Lung (tissue), 11 donors: ENCODE measurements at regions not wholly inside any gene's neighbourhood (a gene's known extent, or its start where the extent isn't known, plus 50 kb on each side); places are given as distances from the start of the nearest gene placed in this dataset.

Source experiments
- ATAC-seq: fragments of 200-7000 bp; cut with Tn5 transposase; one replicate; pipeline ENCODE4 v1.9.1; 2020; ENCODE audit warnings: moderate number of reproducible peaks; ENCODE audit not compliant: insufficient read depth, low FRiP score
- DNase-seq, 3 donors: peaks; one replicate each; pipeline ENCODE4 v3.0.0-alpha.2; 2013 to 2017
- H3K27ac ChIP-seq, 2 donors: one replicate each; pipeline ENCODE4 v1.5.1; 2013; ENCODE audit warnings: mild to moderate bottlenecking in 2 of 2, moderate library complexity in 2 of 2, control low read depth in 1 of 2, inconsistent platforms in 1 of 2, low read depth in 1 of 2, low read length in 1 of 2
- H3K27me3 ChIP-seq, 3 donors: one replicate each; pipeline ENCODE4 v1.5.1; 2013; ENCODE audit warnings: low read length in 2 of 3; ENCODE audit not compliant: control insufficient read depth in 3 of 3, insufficient read depth in 3 of 3
- H3K36me3 ChIP-seq, 4 donors: one replicate each; pipeline ENCODE4 v1.5.1; 2013; ENCODE audit warnings: low read length in 4 of 4, mild to moderate bottlenecking in 1 of 4, moderate library complexity in 1 of 4; ENCODE audit not compliant: control insufficient read depth in 4 of 4, insufficient read depth in 4 of 4
- H3K4me1 ChIP-seq, 5 donors: one replicate each; pipeline ENCODE4 v1.5.1; 2013; ENCODE audit warnings: low read length in 5 of 5, mild to moderate bottlenecking in 2 of 5, moderate library complexity in 1 of 5; ENCODE audit not compliant: control insufficient read depth in 5 of 5, insufficient read depth in 5 of 5
- H3K4me3 ChIP-seq: one replicate; pipeline ENCODE4 v1.5.1; 2013; ENCODE audit warnings: mild to moderate bottlenecking, control low read depth, moderate library complexity
- H3K9ac ChIP-seq, 2 donors: one replicate each; pipeline ENCODE4 v1.5.1; 2013; ENCODE audit warnings: low read length in 2 of 2, control low read depth in 1 of 2; ENCODE audit not compliant: insufficient read depth in 1 of 2
- H3K9me3 ChIP-seq, 4 donors: one replicate each; pipeline ENCODE4 v1.5.1; 2013; ENCODE audit warnings: low read length in 3 of 4, mild to moderate bottlenecking in 1 of 4, moderate library complexity in 1 of 4; ENCODE audit not compliant: control insufficient read depth in 4 of 4, insufficient read depth in 3 of 4
- CTCF ChIP-seq: IDR thresholded peaks from 2 replicates; pipeline ENCODE4 v1.5.1; 2012; ENCODE audit warnings: mild to moderate bottlenecking; ENCODE audit errors: control extremely low read depth, extremely low read depth
- WGBS, 2 donors: extraction: QIAGEN DNeasy Blood & Tissue Kit; methylation state at CpG; one replicate each; pipeline ENCODE4 v1.1.7; 2013; 5-methylcytosine and 5-hydroxymethylcytosine counted together
- donor health status: control.
- donor health status: control.
- donor health status: Bipolar disorder and iron deficiency.
- donor health status: healthy.
- donor health status: DM: yes; HTN: yes; CAD: no.

GRCh38 chr6:113205553-113205952 lies 651.6 kb upstream of the MARCKS start:
- Histone ChIP-seq H3K9me3 (no peaks in the 10 kb centered on the region), H3K4me1 (no peaks in the 10 kb centered on the region), H3K27me3 (no peaks in the 10 kb centered on the region), H3K9ac (no peak overlapping the region), H3K27ac (no peak overlapping the region), H3K4me3 (no peak overlapping the region), H3K36me3 (no peaks in the 10 kb centered on the region)
- no peak for TF ChIP-seq CTCF
- no peak for DNase-seq
- no peak for ATAC-seq
- 61 to 65% methylated on average over 1 of the region's 1 CpG for WGBS, 2 donors

- Histone ChIP-seq H3K9ac (no peak overlapping the region), H3K4me3 (no peak overlapping the region), H3K27me3 (no peaks in the 10 kb centered on the region), H3K9me3 (no peaks in the 10 kb centered on the region), H3K4me1 (peaks cover 0 to 3% (median 0%) of the 10 kb centered on the region in 5 donors), H3K27ac (no peak overlapping the region), H3K36me3 (no peaks in the 10 kb centered on the region)
- DNase-seq, result no peak
- ATAC-seq, result no peak
- 94% methylated on average over 2 of the region's 2 CpGs for WGBS, 2 donors
- no peak for TF ChIP-seq CTCF
Observed at GRCh38 chr6:113208726-113209125, 648.4 kb upstream of the MARCKS start.

GRCh38 chr6:113209315-113209714 lies 647.8 kb upstream of the MARCKS start:
- TF ChIP-seq CTCF, result no peak
- no peaks in the 10 kb centered on the region for H3K9me3 ChIP-seq
- H3K27me3 ChIP-seq, result no peaks in the 10 kb centered on the region
- H3K27ac ChIP-seq, result no peak overlapping the region
- no peak for ATAC-seq
- H3K4me3 ChIP-seq, result no peak overlapping the region
- no peak overlapping the region for H3K9ac ChIP-seq
- no peak for DNase-seq
- H3K4me1 ChIP-seq, result peaks cover 0 to 3% (median 0%) of the 10 kb centered on the region in 5 donors
- H3K36me3 ChIP-seq, result no peaks in the 10 kb centered on the region
- WGBS, 2 donors, result 68 to 87% methylated on average over 5 of the region's 5 CpGs

- Histone ChIP-seq H3K27me3 (no peaks in the 10 kb centered on the region), H3K4me1 (peaks cover 0 to 3% (median 0%) of the 10 kb centered on the region in 5 donors), H3K9ac (no peak overlapping the region), H3K27ac (no peak overlapping the region), H3K4me3 (no peak overlapping the region), H3K9me3 (no peaks in the 10 kb centered on the region), H3K36me3 (no peaks in the 10 kb centered on the region)
- peak in 2 of 3 donors; percentile 45 to 56 for DNase-seq
- no peak for ATAC-seq
- TF ChIP-seq CTCF, result no peak
Observed at GRCh38 chr6:113211170-113211569, 646.0 kb upstream of the MARCKS start.
